GM21360 (cell line): ENCODE measurements at regions not wholly inside any gene's neighbourhood (a gene's known extent, or its start where the extent isn't known, plus 50 kb on each side); places are given as distances from the start of the nearest gene placed in this dataset.

Source experiments
- ATAC-seq: cut with Tn5 transposase; IDR thresholded peaks from one replicate; pipeline ENCODE4 v1.9.1; 2021; ENCODE audit warnings: mild to moderate bottlenecking, moderate library complexity; ENCODE audit not compliant: unreplicated experiment

GRCh38 chr7:148472406-148472805, 118.2 kb upstream of the C7orf33 start:
- ATAC-seq = no peak

- ATAC-seq = no peak
Measured at GRCh38 chr7:148473703-148474480, 116.7 kb upstream of the C7orf33 start.

- ATAC-seq = no peak
Measured at GRCh38 chr7:148474481-148475025, 116.0 kb upstream of the C7orf33 start.

GRCh38 chr7:148478551-148478950, 112.0 kb upstream of the C7orf33 start:
- ATAC-seq = no peak

- ATAC-seq = no peak
Measured at GRCh38 chr7:148480479-148481146, 110.0 kb upstream of the C7orf33 start.

GRCh38 chr7:148481147-148481526, 109.4 kb upstream of the C7orf33 start:
- no peak for ATAC-seq

GRCh38 chr7:148481971-148482626, 108.5 kb upstream of the C7orf33 start:
- no peak for ATAC-seq

- no peak for ATAC-seq
Measured at GRCh38 chr7:148483515-148484308, 106.9 kb upstream of the C7orf33 start.

- no peak for ATAC-seq
Measured at GRCh38 chr7:148484486-148484885, 106.1 kb upstream of the C7orf33 start.

- no peak for ATAC-seq
Measured at GRCh38 chr7:148485618-148486017, 104.9 kb upstream of the C7orf33 start.

- no peak for ATAC-seq
Measured at GRCh38 chr7:148486937-148487336, 103.6 kb upstream of the C7orf33 start.

GRCh38 chr7:148487912-148488311, 102.7 kb upstream of the C7orf33 start:
- no peak for ATAC-seq

GRCh38 chr7:148489678-148490077, 100.9 kb upstream of the C7orf33 start:
- ATAC-seq = no peak

- no peak for ATAC-seq
Measured at GRCh38 chr7:148492157-148492860, 98.3 kb upstream of the C7orf33 start.

GRCh38 chr7:148495605-148496004, 95.0 kb upstream of the C7orf33 start:
- no peak for ATAC-seq

GRCh38 chr7:148500978-148501377, 89.6 kb upstream of the C7orf33 start:
- no peak for ATAC-seq

GRCh38 chr7:148503900-148504487, 86.6 kb upstream of the C7orf33 start:
- ATAC-seq = no peak

- ATAC-seq = no peak
Measured at GRCh38 chr7:148505645-148506375, 84.8 kb upstream of the C7orf33 start.

GRCh38 chr7:148507064-148507573, 83.4 kb upstream of the C7orf33 start:
- ATAC-seq = peak; percentile 97
